ENCODE measurements at regions not wholly inside any gene's neighbourhood (a gene's known extent, or its start where the extent isn't known, plus 50 kb on each side); places are given as distances from the start of the nearest gene placed in this dataset.
"Not testable (repeated sequence)": the region's sequence is repeated elsewhere in the genome, so short reads cannot be mapped to it uniquely, and the experiment has no call there.

- FAIRE-seq (no peak), DNase-seq (ENCODE audit: insufficient read length) (no peak)
- TF ChIP-seq POLR2A (IDR thresholded peaks at IDR 0.05; ENCODE audit: low read depth, low read length) (no peak), TAF1 (IDR thresholded peaks at IDR 0.05; ENCODE audit: borderline replicate concordance, low read depth, low read length) (no peak), POLR2AphosphoS5 (IDR thresholded peaks at IDR 0.05; ENCODE audit: low read depth, low read length) (no peak)
These were observed 373.7 kb downstream of the SRGAP2C start for GRCh38 chr1:121558514-121558913.

DNA sequence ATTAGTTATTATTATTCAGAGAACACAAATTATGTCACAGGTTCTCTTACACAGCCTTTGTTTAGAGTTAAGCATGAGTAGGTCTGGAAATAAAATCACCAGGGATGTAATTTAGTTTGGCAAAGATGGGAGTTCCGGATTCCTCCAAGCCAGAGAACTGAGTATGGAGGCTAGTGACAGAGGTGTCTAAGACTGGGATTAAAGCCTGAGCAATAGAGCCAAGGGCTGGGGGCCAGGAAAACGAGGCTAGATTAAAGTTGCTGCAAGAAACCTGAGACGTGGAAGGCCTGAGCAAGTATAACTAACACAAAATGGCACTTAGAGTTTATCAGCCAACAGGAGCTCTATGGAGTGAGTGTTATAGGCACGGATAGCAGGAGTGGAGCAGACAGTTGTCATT lies 381.6 kb downstream of the SRGAP2C start:
- no peak for FAIRE-seq
- TF ChIP-seq POLR2A (IDR thresholded peaks at IDR 0.05; ENCODE audit: low read depth, low read length) (no peak), TAF1 (IDR thresholded peaks at IDR 0.05; ENCODE audit: borderline replicate concordance, low read depth, low read length) (no peak), POLR2AphosphoS5 (IDR thresholded peaks at IDR 0.05; ENCODE audit: low read depth, low read length) (no peak)
- no peak for DNase-seq (ENCODE audit: insufficient read length)

DNA sequence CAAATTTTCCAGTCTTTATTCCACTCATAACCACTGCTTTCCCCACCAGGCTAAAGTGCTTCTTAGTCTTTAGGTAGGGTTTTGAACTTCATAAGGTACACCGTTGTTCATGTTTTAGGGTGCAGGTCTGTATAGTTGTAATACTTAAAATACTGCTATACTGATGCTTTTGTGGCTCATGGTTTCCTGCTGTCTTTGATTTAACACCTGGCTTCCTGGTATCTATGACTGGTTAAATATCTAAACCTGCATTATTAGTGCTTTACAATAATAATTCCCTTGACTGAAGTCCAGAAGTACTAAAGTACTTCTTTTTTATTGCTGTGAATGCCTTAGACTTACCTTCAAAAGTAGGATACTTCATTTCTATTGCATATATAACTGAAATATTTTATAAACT lies 384.7 kb downstream of the SRGAP2C start:
- DNase-seq (ENCODE audit: insufficient read length), result no peak
- FAIRE-seq, result no peak
- no peak for TF ChIP-seq TAF1 (IDR thresholded peaks at IDR 0.05; ENCODE audit: borderline replicate concordance, low read depth, low read length)
- TF ChIP-seq POLR2A (IDR thresholded peaks at IDR 0.05; ENCODE audit: low read depth, low read length), result no peak
- no peak for TF ChIP-seq POLR2AphosphoS5 (IDR thresholded peaks at IDR 0.05; ENCODE audit: low read depth, low read length)

- not testable (repeated sequence) for DNase-seq (ENCODE audit: insufficient read length); FAIRE-seq
These were observed 389.2 kb downstream of the SRGAP2C start for GRCh38 chr1:121573881-121574504.

- DNase-seq (ENCODE audit: insufficient read length); FAIRE-seq: not testable (repeated sequence)
These were observed 389.7 kb downstream of the SRGAP2C start for GRCh38 chr1:121574505-121574899.

GRCh38 chr1:121582898-121583297 lies 398.1 kb downstream of the SRGAP2C start:
- DNase-seq (ENCODE audit: insufficient read length); FAIRE-seq: not testable (repeated sequence)

- TF ChIP-seq POLR2A (IDR thresholded peaks at IDR 0.05; ENCODE audit: low read depth, low read length), result no peak
- TF ChIP-seq POLR2AphosphoS5 (IDR thresholded peaks at IDR 0.05; ENCODE audit: low read depth, low read length), result no peak
- TF ChIP-seq TAF1 (IDR thresholded peaks at IDR 0.05; ENCODE audit: borderline replicate concordance, low read depth, low read length), result no peak
- no peak for FAIRE-seq
- DNase-seq (ENCODE audit: insufficient read length), result no peak
These were observed 401.8 kb downstream of the SRGAP2C start for GRCh38 chr1:121586369-121587229.

DNA sequence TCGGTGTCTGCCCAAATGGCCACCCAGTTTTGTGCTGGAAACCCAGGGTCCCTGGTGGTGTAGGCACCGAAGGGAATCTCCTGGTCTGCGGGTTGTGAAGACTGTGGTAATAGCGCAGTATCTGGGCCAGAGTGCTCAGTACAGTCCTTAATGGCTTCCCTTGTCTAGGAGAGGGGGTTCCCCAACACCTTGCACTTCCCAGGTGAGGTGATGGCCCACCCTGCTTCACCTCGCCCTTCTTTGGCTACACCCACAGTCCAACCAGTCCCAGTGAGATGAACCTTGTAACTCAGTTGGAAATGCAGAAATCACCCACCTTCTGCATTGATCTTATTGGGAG lies 402.4 kb downstream of the SRGAP2C start:
- DNase-seq (ENCODE audit: insufficient read length) (no peak), FAIRE-seq (no peak)

GRCh38 chr1:121587777-121588176 lies 403.0 kb downstream of the SRGAP2C start:
- FAIRE-seq (no peak), DNase-seq (ENCODE audit: insufficient read length) (no peak)
- TF ChIP-seq TAF1 (IDR thresholded peaks at IDR 0.05; ENCODE audit: borderline replicate concordance, low read depth, low read length) (no peak), POLR2AphosphoS5 (IDR thresholded peaks at IDR 0.05; ENCODE audit: low read depth, low read length) (no peak), POLR2A (IDR thresholded peaks at IDR 0.05; ENCODE audit: low read depth, low read length) (no peak)

More for the DNA sequence above, 402.4 kb downstream of the SRGAP2C start:
- TF ChIP-seq POLR2A (IDR thresholded peaks at IDR 0.05; ENCODE audit: low read depth, low read length) (no peak), TAF1 (IDR thresholded peaks at IDR 0.05; ENCODE audit: borderline replicate concordance, low read depth, low read length) (no peak), POLR2AphosphoS5 (IDR thresholded peaks at IDR 0.05; ENCODE audit: low read depth, low read length) (no peak)

GRCh38 chr1:121594096-121594495 lies 409.3 kb downstream of the SRGAP2C start:
- DNase-seq (ENCODE audit: insufficient read length) (no peak), FAIRE-seq (no peak)
- no peak for TF ChIP-seq POLR2AphosphoS5 (IDR thresholded peaks at IDR 0.05; ENCODE audit: low read depth, low read length)
- TF ChIP-seq POLR2A (IDR thresholded peaks at IDR 0.05; ENCODE audit: low read depth, low read length), result no peak
- TF ChIP-seq TAF1 (IDR thresholded peaks at IDR 0.05; ENCODE audit: borderline replicate concordance, low read depth, low read length), result no peak

- FAIRE-seq (no peak), DNase-seq (ENCODE audit: insufficient read length) (no peak)
- no peak for TF ChIP-seq POLR2AphosphoS5 (IDR thresholded peaks at IDR 0.05; ENCODE audit: low read depth, low read length)
- no peak for TF ChIP-seq TAF1 (IDR thresholded peaks at IDR 0.05; ENCODE audit: borderline replicate concordance, low read depth, low read length)
- TF ChIP-seq POLR2A (IDR thresholded peaks at IDR 0.05; ENCODE audit: low read depth, low read length), result no peak
These were observed 410.3 kb downstream of the SRGAP2C start for GRCh38 chr1:121595089-121595488.

DNA sequence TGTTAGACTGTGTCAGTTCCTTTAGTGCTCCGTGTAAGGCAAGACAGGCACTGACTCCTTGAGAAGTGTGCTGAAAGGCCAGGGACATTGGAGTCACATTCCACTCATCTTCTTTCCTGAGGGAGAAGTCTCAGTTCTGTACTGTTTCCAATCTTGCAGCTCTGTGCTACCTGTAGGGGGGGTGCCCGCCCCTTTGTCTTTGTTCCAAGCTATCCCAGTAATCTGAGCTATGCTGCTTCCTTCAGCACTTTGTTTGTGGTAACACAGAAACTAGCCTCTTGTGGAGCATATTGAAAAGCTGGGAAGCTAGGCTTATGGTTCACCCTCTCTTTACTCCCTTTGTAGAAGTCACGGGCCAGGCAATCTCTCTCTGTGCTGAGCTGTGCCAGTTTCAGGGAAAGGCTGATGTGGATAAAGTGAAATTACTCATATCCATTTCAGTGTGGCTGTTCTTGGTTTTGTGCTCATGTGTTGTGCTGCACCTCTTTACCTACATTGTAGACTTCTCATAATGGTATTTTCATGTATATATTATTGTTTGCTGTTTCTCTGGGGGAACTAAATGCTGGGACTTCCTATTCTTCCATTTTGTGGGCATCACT lies 420.2 kb downstream of the SRGAP2C start:
- not testable (repeated sequence) for FAIRE-seq; DNase-seq (ENCODE audit: insufficient read length)

- FAIRE-seq, result not testable (repeated sequence)
These were observed 422.7 kb downstream of the SRGAP2C start for GRCh38 chr1:121607499-121607898.

More at GRCh38 chr1:121607499-121607898, 422.7 kb downstream of the SRGAP2C start:
- not testable (repeated sequence) for DNase-seq (ENCODE audit: insufficient read length)

Data from GM12892 (cell line).